Tibial artery (tissue), 4 donors: ENCODE measurements at regions not wholly inside any gene's neighbourhood (a gene's known extent, or its start where the extent isn't known, plus 50 kb on each side); places are given as distances from the start of the nearest gene placed in this dataset.
"Not testable (repeated sequence)": the region's sequence is repeated elsewhere in the genome, so short reads cannot be mapped to it uniquely, and the experiment has no call there.

Source experiments
- DNase-seq, 2 donors: peaks; one replicate each; pipeline ENCODE4 v3.0.0-alpha.2; 2019
- H3K27ac ChIP-seq, 2 donors: fragments of 200-600 bp; sonication (generic) in 1 of 2; 1 replicate in 1 of 2; 2 replicates in 1 of 2; pipeline ENCODE4 v1.5.1; 2018 to 2019; ENCODE audit warnings: mild to moderate bottlenecking in 1 of 2
- H3K27me3 ChIP-seq, 2 donors: fragments of 200-600 bp; sonication (generic) in 1 of 2; one replicate each; pipeline versions ENCODE4 v1.5.1 to v1.6.0; 2016 to 2019
- H3K36me3 ChIP-seq, 3 donors: fragments of 200-600 bp; sonication (generic) in 2 of 3; one replicate each; pipeline ENCODE4 v1.5.1; 2016 to 2019; ENCODE audit warnings: mild to moderate bottlenecking in 2 of 3
- H3K4me1 ChIP-seq, 4 donors: fragments of 200-600 bp; sonication (generic) in 2 of 4; 1 replicate in 3 of 4; 2 replicates in 1 of 4; pipeline ENCODE4 v1.5.1; 2016 to 2019
- H3K4me3 ChIP-seq, 2 donors: fragments of 200-600 bp; sonication (generic) in 1 of 2; 1 replicate in 1 of 2; 2 replicates in 1 of 2; pipeline ENCODE4 v1.5.1; 2018 to 2019; ENCODE audit warnings: mild to moderate bottlenecking in 2 of 2
- H3K9me3 ChIP-seq, 3 donors: fragments of 200-600 bp; sonication (generic) in 1 of 3; one replicate each; pipeline ENCODE4 v1.5.1; 2016 to 2019
- CTCF ChIP-seq, 2 experiments: fragments of 200-600 bp in 1 of 2; fragments of 450-650 bp in 1 of 2; IDR thresholded peaks; one replicate each; pipeline ENCODE4 v1.5.1; 2017 to 2019; ENCODE audit warnings: antibody characterized with exemption in 2 of 2, mild to moderate bottlenecking in 1 of 2, moderate library complexity in 1 of 2
- intact Hi-C: fragments of 100-400 bp; cut with DNase I; formaldehyde crosslinking; loops from one replicate; pipeline ENCODE4 v1.15.0; 2023; ENCODE audit warnings: low total_unique reads

GRCh38 chrX:25873196-25873595 lies 264.9 kb upstream of the MAGEB18 start:
- no peak for TF ChIP-seq CTCF (IDR thresholded peaks at IDR 0.05)
- Histone ChIP-seq H3K36me3 (no peaks in the 10 kb centered on the region), H3K4me3 (no peak overlapping the region), H3K9me3 (no peaks in the 10 kb centered on the region), H3K4me1 (no peaks in the 10 kb centered on the region), H3K27me3 (no peaks in the 10 kb centered on the region), H3K27ac (no peak overlapping the region)
- no peak for DNase-seq
- intact Hi-C loops = no loop called here

GRCh38 chrX:25878806-25879205 lies 259.3 kb upstream of the MAGEB18 start:
- no peak for DNase-seq
- Histone ChIP-seq H3K36me3 (no peaks in the 10 kb centered on the region), H3K4me3 (no peak overlapping the region), H3K27me3 (no peaks in the 10 kb centered on the region), H3K4me1 (no peaks in the 10 kb centered on the region), H3K9me3 (no peaks in the 10 kb centered on the region), H3K27ac (no peak overlapping the region)
- no peak for TF ChIP-seq CTCF (IDR thresholded peaks at IDR 0.05)
- intact Hi-C loops = no loop called here

- H3K4me3 ChIP-seq, H3K9me3 ChIP-seq, H3K27ac ChIP-seq, DNase-seq, H3K27me3 ChIP-seq, H3K4me1 ChIP-seq, H3K36me3 ChIP-seq, intact Hi-C loops: not testable (repeated sequence)
These were observed 255.6 kb upstream of the MAGEB18 start for GRCh38 chrX:25882503-25882902.

- intact Hi-C loops = no loop called here
These were observed 240.4 kb upstream of the MAGEB18 start for GRCh38 chrX:25897758-25898157.

GRCh38 chrX:25905728-25906127 lies 232.4 kb upstream of the MAGEB18 start:
- H3K27me3 ChIP-seq, DNase-seq, H3K9me3 ChIP-seq, H3K36me3 ChIP-seq, H3K4me3 ChIP-seq, H3K27ac ChIP-seq, H3K4me1 ChIP-seq, intact Hi-C loops: not testable (repeated sequence)

More at GRCh38 chrX:25897758-25898157, 240.4 kb upstream of the MAGEB18 start:
- no peaks in the 10 kb centered on the region for H3K4me1 ChIP-seq
- H3K9me3 ChIP-seq = no peaks in the 10 kb centered on the region
- H3K36me3 ChIP-seq = no peaks in the 10 kb centered on the region
- no peak for TF ChIP-seq CTCF (IDR thresholded peaks at IDR 0.05)
- no peak overlapping the region for H3K4me3 ChIP-seq
- H3K27ac ChIP-seq = no peak overlapping the region
- H3K27me3 ChIP-seq = no peaks in the 10 kb centered on the region
- no peak for DNase-seq

GRCh38 chrX:25925946-25926345 lies 212.2 kb upstream of the MAGEB18 start:
- no peaks in the 10 kb centered on the region for H3K4me1 ChIP-seq
- no peak for TF ChIP-seq CTCF (IDR thresholded peaks at IDR 0.05)
- intact Hi-C loops = no loop called here
- H3K9me3 ChIP-seq = no peaks in the 10 kb centered on the region
- DNase-seq = no peak
- no peak overlapping the region for H3K27ac ChIP-seq
- no peak overlapping the region for H3K4me3 ChIP-seq
- no peaks in the 10 kb centered on the region for H3K27me3 ChIP-seq
- H3K36me3 ChIP-seq = no peaks in the 10 kb centered on the region

- no peak for TF ChIP-seq CTCF (IDR thresholded peaks at IDR 0.05)
- Histone ChIP-seq H3K27me3 (no peaks in the 10 kb centered on the region), H3K9me3 (no peaks in the 10 kb centered on the region), H3K4me3 (no peak overlapping the region), H3K36me3 (no peaks in the 10 kb centered on the region), H3K4me1 (no peaks in the 10 kb centered on the region), H3K27ac (no peak overlapping the region)
- intact Hi-C loops = no loop called here
- DNase-seq = no peak
These were observed 209.8 kb upstream of the MAGEB18 start for GRCh38 chrX:25928316-25928715.
